ENCODE measurements at regions not wholly inside any gene's neighbourhood (a gene's known extent, or its start where the extent isn't known, plus 50 kb on each side); places are given as distances from the start of the nearest gene placed in this dataset.
"Not testable (repeated sequence)": the region's sequence is repeated elsewhere in the genome, so short reads cannot be mapped to it uniquely, and the experiment has no call there.

DNA sequence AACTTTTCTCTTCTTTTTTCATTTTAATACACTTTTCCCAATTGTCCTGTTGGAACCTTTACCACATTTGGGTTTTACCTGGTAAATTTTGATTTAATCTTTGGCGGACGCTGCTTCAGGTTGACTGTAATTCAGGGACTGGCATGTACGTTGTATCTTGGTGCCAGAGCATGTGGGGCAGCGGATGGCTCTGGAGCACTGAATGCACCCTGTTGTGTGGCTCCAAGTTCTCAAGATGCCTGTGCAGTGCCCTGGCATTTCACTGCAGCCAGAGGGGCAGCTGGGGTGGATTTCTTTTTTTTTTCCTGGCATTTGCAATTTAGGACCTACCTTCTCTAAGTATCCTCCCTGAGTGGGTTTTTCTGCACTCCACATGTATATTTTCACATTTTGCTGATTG is 242.2 kb downstream of the BLID start:
- FAIRE-seq (no peak), DNase-seq (ENCODE audit: insufficient read length, low spot score) (no peak)

DNA sequence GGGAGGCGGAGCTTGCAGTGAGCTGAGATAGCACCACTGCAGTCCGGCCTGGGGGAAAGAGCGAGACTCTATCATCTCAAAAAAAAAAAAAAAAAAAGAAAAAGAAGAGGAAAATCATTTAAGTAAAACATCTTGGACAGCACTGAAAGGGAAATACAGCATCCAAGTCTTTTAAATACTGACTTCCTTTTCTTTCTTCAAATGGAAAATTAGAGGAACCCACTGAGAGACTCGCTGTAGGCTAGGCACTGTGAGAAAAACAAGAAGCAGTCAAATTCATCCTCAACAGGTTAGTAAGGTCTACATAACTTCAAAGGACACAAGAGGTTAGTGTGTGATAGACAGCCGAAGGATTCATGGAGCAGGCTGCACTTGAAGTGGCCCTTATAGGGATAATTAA is 243.7 kb downstream of the BLID start:
- FAIRE-seq (no peak), DNase-seq (ENCODE audit: insufficient read length, low spot score) (no peak)

DNA sequence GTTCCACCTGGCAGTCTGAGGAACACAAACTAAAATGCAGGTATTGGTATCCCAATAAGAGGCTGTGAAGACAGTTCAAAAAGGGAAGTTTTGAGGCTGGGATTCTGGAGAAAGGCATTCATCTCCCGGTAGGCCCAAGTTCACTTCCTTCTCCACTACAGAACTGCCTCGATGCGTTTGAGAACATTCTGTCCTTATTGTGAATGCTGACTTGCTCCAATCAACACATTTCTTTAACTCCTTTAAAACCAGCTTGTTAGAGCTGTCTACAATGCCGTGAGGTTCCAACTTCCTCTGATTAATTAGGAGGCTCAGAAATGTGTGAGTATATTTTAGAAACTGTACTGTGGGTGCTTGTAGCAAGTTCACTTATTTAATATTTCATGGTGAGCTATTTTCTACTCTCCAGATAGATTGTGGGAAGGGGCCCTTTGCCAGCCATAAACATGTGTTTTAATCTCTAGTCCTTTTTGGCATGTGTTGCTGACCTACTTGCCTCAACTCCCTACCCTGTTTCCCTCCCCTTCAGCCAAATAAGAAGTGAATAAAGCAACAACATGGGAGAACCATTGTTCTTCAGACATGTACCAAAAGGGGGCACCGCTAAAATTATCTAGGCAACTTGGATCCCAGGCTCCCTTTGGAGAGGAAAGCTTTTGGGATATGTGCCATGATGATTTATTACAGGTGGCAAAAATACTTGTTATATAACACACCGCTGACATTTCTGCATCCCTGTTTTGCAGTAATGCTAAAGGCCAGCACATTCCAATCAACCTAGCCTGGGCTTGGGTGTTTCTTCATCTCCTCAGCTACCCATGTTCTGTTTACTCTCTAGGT is 245.6 kb downstream of the BLID start:
- DNase-seq (ENCODE audit: insufficient read length, low spot score) (no peak), FAIRE-seq (no peak)

- FAIRE-seq, result no peak
- DNase-seq (ENCODE audit: insufficient read length, low spot score), result no peak
These were observed 246.5 kb downstream of the BLID start for GRCh38 chr11:121869478-121869877.

- no peak for DNase-seq (ENCODE audit: insufficient read length, low spot score)
- no peak for FAIRE-seq
These were observed 249.3 kb downstream of the BLID start for GRCh38 chr11:121866754-121867153.

- DNase-seq (ENCODE audit: insufficient read length, low spot score) (no peak), FAIRE-seq (no peak)
These were observed 251.4 kb downstream of the BLID start for GRCh38 chr11:121864660-121865059.

- DNase-seq (ENCODE audit: insufficient read length, low spot score) (no peak), FAIRE-seq (no peak)
These were observed 252.9 kb downstream of the BLID start for GRCh38 chr11:121863126-121863525.

DNA sequence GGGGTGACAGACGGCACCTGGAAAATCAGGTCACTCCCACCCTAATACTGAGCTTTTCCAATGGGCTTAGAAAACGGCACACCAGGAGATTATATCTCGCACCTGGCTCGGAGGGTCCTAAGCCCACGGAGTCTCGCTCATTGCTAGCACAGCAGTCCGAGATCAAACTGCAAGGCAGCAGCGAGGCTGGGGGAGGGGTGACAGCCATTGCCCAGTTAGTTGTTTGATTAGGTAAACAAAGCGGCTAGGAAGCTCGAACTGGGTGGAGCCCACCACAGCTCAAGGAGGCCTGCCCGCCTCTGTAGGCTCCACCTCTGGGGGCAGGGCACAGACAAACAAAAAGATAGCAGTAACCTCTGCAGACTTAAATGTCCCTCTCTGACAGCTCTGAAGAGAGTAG is 260.9 kb downstream of the BLID start:
- not testable (repeated sequence) for DNase-seq (ENCODE audit: insufficient read length, low spot score); FAIRE-seq

- DNase-seq (ENCODE audit: insufficient read length, low spot score) (no peak), FAIRE-seq (no peak)
These were observed 272.0 kb downstream of the BLID start for GRCh38 chr11:121844016-121844415.

DNA sequence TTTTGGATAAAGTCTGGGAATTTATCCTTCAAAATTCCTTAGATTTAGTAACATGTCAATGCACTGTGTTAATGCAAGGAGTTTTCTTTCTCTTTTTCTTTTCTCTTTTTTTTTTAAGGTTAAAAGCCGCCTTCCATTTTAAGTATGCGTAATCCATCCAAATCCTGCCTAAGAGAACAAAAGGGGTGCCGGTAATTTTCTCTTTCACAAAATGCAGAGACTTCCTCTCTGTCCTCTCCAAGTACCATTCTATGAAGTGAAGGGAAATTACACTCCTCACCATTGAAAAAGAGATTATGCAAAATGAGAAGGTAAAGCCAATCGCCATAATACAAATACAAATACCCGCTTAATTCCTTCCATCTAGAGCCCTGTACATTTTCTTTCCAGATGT is 273.8 kb downstream of the BLID start:
- DNase-seq (ENCODE audit: insufficient read length, low spot score) (no peak), FAIRE-seq (no peak)

DNA sequence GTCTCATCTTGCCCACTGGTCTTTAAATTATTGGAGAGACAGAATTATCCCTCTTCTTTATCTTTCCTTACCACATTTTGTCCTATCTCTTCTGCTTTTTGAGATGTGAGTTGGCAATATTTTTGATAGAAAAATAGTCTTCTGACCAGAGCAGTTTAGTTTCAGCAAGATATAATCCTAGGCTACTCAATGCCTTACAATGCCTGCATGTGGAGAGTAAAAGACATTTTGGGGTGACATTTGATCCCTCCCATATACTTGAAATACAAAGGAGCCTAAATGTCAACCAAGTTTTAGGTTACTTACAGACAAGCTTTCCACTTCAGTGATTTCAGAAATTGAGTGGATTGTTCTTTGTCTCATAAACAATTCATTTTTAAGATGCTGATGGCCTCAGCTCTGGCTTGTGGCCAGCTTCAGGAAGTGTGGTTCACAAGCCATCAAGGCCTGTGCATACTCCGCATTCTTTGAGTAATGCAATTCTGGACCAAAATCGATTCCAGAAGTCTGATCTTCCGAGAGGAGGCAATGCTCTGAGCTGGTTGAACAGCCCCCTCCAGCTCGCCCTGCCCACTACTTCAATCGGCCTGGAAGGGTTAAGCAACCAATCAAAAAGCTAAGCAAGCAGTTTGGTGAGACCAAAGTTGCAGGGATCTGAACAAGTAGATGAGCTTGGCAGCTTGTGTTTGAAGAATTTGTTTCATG is 274.4 kb downstream of the BLID start:
- DNase-seq (ENCODE audit: insufficient read length, low spot score) (no peak), FAIRE-seq (no peak)

DNA sequence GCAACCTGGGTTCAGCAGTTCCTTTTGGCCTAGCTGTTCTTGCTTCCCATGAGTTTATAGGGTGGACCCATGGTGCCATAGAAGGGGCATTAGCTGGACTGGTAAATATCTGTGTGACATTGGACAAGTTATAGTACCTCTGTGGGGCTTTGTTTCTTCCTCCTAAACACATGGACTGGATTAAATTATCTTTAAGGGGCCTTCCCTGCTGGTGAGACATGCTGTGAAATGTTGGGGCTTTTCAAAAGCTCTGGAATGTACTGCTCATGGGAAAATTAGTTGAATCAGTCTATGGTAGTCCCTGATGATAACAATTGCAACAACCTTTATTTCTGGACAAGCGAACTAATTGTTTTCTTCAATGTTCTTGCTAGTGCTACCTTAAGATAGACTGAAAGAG is 276.2 kb downstream of the BLID start:
- no peak for FAIRE-seq
- no peak for DNase-seq (ENCODE audit: insufficient read length, low spot score)

GRCh38 chr11:121838571-121838970 is 277.4 kb downstream of the BLID start:
- DNase-seq (ENCODE audit: insufficient read length, low spot score) (no peak), FAIRE-seq (no peak)

DNA sequence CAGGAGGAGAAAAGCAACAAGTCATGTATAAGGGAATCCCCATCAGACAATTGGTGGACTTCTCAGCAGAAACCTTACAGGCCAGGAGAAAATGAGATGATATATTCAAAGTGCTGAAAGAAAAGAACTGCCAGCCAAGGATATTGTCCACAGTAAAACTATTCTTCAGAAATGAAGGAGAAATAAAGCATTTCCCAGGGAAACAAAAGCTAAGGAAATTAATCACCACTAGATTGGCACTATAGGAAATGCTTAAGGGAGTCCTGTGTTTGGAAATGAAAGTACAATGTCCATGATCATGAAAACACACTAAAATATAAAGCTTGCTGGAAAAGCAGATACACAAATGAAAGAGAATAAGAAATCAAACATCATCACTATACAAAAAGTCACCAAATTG is 282.0 kb downstream of the BLID start:
- FAIRE-seq (no peak), DNase-seq (ENCODE audit: insufficient read length, low spot score) (no peak)

DNA sequence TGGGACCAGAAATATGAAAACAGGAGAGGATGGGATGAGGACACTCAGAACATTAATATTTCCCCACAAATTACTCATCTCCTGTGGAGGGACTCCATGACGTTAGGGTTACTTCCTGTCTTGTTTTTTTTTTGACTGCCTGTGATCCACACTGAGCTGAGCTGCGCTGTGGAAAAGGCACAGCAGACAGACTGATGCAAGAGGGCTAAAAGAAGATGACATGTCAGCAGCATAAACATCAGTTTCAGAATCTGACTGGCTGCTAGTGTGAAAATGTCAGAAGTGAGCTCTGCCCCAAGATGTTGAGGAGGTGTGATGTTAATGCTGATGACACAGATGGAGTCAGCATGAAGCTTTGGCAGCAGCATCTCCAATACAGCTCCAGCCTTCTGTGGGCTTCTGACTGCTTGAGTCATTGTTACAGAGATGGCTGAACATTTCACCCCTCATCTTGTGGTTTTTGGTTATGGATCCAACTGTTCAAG is 286.8 kb downstream of the BLID start:
- DNase-seq (ENCODE audit: insufficient read length, low spot score), result no peak

GRCh38 chr11:121814962-121815361 is 301.1 kb downstream of the BLID start:
- no peak for DNase-seq (ENCODE audit: insufficient read length, low spot score)
- no peak for FAIRE-seq

More for the DNA sequence above, 286.8 kb downstream of the BLID start:
- no peak for FAIRE-seq

GRCh38 chr11:121814296-121814695 is 301.7 kb downstream of the BLID start:
- FAIRE-seq (no peak), DNase-seq (ENCODE audit: insufficient read length, low spot score) (no peak)

- DNase-seq (ENCODE audit: insufficient read length, low spot score), result no peak
- no peak for FAIRE-seq
These were observed 305.7 kb downstream of the BLID start for GRCh38 chr11:121810291-121810690.

- DNase-seq (ENCODE audit: insufficient read length, low spot score) (no peak), FAIRE-seq (no peak)
These were observed 307.9 kb downstream of the BLID start for GRCh38 chr11:121808096-121808495.

GRCh38 chr11:121807051-121807450 is 309.0 kb downstream of the BLID start:
- FAIRE-seq (no peak), DNase-seq (ENCODE audit: insufficient read length, low spot score) (no peak)

DNA sequence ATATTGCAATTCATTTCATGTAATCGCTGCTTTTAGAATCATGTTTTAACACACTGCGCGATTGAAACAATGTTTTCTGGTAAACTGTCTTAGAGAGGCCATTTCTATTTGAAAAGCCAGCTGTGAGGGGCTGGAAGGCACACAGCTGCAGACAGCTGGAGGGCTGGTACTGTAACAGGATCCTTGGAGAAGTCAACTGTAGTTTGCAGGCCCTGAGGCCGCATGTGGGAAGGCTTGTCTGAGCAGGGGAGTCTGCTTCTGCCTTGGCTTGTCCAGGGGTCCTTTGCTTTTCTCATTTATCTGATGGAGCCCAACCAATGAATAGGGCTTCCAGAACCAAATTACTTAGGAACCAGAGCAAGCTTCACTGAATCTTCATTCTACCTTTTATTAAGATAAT is 313.5 kb downstream of the BLID start:
- no peak for DNase-seq (ENCODE audit: insufficient read length, low spot score)
- no peak for FAIRE-seq

GRCh38 chr11:121801781-121802180 is 314.2 kb downstream of the BLID start:
- DNase-seq (ENCODE audit: insufficient read length, low spot score) (no peak), FAIRE-seq (no peak)
